Uterus (tissue), 2 donors: ENCODE measurements at regions not wholly inside any gene's neighbourhood (a gene's known extent, or its start where the extent isn't known, plus 50 kb on each side); places are given as distances from the start of the nearest gene placed in this dataset.

Source experiments
- POLR2A ChIP-seq, 2 donors: fragments of 450-650 bp; IDR thresholded peaks; one replicate each; pipeline ENCODE4 v1.6.1; 2016; ENCODE audit warnings: antibody characterized with exemption in 2 of 2, mild to moderate bottlenecking in 1 of 2, moderate library complexity in 1 of 2
- TF ChIP-seq, protein P1 (sequence below), 4 experiments: fragments of 200-600 bp in 2 of 4; fragments of 450-650 bp in 2 of 4; sonication (generic) in 2 of 4; IDR thresholded peaks; one replicate each; pipeline ENCODE4 v1.5.1; 2016 to 2019; ENCODE audit warnings: antibody characterized with exemption in 4 of 4, mild to moderate bottlenecking in 2 of 4, moderate library complexity in 1 of 4

- TF ChIP-seq, protein P1, sequence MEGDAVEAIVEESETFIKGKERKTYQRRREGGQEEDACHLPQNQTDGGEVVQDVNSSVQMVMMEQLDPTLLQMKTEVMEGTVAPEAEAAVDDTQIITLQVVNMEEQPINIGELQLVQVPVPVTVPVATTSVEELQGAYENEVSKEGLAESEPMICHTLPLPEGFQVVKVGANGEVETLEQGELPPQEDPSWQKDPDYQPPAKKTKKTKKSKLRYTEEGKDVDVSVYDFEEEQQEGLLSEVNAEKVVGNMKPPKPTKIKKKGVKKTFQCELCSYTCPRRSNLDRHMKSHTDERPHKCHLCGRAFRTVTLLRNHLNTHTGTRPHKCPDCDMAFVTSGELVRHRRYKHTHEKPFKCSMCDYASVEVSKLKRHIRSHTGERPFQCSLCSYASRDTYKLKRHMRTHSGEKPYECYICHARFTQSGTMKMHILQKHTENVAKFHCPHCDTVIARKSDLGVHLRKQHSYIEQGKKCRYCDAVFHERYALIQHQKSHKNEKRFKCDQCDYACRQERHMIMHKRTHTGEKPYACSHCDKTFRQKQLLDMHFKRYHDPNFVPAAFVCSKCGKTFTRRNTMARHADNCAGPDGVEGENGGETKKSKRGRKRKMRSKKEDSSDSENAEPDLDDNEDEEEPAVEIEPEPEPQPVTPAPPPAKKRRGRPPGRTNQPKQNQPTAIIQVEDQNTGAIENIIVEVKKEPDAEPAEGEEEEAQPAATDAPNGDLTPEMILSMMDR (IDR thresholded peaks at IDR 0.05), result no peak
- no peak for TF ChIP-seq POLR2A (IDR thresholded peaks at IDR 0.05)
These were observed 91.4 kb upstream of the NPVF start for GRCh38 chr7:25319707-25320106.
